SW 1271 (cell line): ENCODE measurements at regions not wholly inside any gene's neighbourhood (a gene's known extent, or its start where the extent isn't known, plus 50 kb on each side); places are given as distances from the start of the nearest gene placed in this dataset.
"Not testable (repeated sequence)": the region's sequence is repeated elsewhere in the genome, so short reads cannot be mapped to it uniquely, and the experiment has no call there.

Source experiments
- DNase-seq, 2 experiments: peaks; one replicate each; lab custom pipeline; 2025; lab: John Stamatoyannopoulos, UW

DNA sequence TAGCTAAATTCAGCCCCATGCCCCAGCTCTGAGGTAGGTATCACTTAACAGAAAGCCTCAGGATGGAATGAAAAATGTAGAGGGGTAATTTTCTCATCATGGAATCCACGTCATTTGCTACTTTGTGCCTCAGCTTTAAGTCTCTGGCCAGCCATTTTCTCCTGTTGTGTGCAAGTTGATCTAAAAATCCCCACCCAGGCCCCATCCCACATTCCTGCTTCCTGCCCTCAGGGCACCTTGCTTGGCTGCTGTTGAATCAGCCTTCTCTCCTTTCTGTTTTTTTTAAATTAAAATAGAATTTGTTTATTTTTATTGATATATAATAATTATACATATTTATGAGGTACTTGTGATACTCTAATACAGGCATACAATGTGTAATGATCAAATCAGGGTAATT is 179.9 kb upstream of the TSHZ3 start:
- no peak for DNase-seq

- DNase-seq = no peak
Observed at GRCh38 chr19:31530781-31531180, 181.5 kb upstream of the TSHZ3 start.

GRCh38 chr19:31531326-31531725 is 182.1 kb upstream of the TSHZ3 start:
- no peak for DNase-seq

DNA sequence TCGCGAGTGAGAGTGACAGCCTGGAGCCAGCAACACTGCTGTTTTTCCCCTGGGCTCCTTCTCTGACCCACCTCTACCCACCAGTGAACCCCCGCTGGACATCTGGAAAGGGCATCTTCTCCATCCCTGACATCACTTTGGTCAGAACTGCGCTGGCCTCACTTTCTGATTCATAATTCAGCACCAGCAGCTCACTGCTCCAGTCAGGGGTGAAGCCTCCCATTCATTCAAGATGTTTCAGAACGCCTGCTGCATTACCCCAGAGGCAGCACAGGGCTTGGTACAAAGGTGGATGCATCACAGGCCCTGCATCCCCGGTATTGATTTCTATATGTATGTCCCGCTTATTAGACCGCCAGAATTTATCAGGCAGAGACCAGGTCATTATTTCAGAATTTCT is 182.8 kb upstream of the TSHZ3 start:
- DNase-seq = no peak

DNA sequence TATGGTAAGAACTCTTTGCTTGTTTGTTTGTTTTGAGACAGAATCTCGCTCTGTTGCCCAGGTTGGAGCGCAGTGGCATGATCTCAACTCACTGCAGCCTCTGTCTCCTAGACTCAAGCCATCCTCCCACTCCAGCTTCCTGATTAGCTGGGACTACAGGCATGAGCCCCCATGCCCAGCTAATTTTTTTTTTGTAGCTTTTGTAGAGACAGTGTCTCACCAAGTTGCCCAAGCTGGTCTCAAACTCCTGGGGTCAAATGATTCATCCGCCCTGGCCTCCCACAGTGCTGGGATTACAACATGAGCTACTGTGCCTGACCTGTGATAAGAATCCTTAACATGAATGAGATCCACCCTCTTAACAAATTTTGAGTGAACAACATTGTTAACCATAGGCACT is 183.9 kb upstream of the TSHZ3 start:
- no peak for DNase-seq

GRCh38 chr19:31534231-31534630 is 185.0 kb upstream of the TSHZ3 start:
- no peak for DNase-seq

GRCh38 chr19:31534786-31535657 is 185.8 kb upstream of the TSHZ3 start:
- DNase-seq = no peak

- no peak for DNase-seq
Observed at GRCh38 chr19:31535691-31536460, 186.6 kb upstream of the TSHZ3 start.

- no peak for DNase-seq
Observed at GRCh38 chr19:31537136-31537535, 187.9 kb upstream of the TSHZ3 start.

- DNase-seq = not testable (repeated sequence)
Observed at GRCh38 chr19:31537902-31538301, 188.7 kb upstream of the TSHZ3 start.

DNA sequence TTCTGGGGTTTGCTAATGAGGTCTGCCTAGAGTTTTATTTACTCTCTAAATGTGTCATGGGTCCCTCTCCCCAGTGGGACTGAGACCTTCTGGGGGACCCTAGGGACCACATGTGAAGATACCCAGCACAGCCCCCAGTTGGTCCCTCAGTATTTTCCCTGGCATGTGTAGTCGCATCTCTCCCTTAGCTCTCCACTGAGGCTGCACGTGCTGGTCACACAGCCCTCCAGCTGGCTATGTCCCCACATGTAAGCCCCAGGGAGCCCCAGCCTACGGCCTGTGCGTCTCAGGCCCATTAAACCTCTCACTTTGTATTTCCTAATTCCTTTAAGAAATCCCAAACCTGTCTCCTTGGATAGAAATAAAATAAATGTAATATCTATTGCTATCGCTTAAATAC is 189.6 kb upstream of the TSHZ3 start:
- no peak for DNase-seq

- no peak for DNase-seq
Observed at GRCh38 chr19:31539386-31539785, 190.2 kb upstream of the TSHZ3 start.

DNA sequence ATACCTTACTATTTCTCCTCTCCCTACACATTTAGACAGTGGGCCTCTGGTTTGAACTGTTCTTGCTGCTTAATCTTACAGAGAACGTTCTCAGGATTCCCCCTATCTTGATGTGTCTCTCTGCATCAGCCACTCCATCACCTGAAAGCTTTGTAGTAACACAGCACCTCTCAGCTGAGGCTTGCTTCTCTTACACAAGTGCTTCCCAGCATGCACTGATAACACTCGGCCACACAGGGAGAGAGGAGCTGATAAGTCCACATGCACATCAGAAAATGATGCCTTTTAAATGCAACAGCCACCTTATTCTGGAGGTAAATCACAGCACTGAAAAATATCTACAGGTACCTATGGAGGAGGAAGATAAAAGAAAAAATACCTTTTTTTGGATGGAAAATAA is 192.2 kb upstream of the TSHZ3 start:
- DNase-seq = no peak

DNA sequence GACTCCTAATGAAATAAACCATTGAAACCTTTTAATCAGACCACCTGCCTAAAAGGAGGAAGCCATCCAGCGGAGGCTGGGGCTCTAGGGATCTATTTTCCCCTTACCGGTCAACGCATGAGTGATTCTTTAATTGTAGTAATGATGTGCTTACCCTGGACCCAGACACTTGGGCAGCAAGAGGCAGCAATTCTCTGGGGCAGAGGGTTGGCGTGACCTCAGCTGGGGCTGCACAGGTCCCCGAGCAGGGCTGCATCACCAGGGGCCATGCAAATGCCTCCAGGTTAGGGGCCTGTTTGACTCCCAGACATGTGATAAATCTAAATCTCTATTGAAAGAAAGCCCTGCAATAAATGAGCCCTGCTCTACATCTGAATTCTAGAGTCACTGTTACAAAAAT is 194.2 kb upstream of the TSHZ3 start:
- no peak for DNase-seq

GRCh38 chr19:31545777-31546176 is 196.5 kb upstream of the TSHZ3 start:
- no peak for DNase-seq

DNA sequence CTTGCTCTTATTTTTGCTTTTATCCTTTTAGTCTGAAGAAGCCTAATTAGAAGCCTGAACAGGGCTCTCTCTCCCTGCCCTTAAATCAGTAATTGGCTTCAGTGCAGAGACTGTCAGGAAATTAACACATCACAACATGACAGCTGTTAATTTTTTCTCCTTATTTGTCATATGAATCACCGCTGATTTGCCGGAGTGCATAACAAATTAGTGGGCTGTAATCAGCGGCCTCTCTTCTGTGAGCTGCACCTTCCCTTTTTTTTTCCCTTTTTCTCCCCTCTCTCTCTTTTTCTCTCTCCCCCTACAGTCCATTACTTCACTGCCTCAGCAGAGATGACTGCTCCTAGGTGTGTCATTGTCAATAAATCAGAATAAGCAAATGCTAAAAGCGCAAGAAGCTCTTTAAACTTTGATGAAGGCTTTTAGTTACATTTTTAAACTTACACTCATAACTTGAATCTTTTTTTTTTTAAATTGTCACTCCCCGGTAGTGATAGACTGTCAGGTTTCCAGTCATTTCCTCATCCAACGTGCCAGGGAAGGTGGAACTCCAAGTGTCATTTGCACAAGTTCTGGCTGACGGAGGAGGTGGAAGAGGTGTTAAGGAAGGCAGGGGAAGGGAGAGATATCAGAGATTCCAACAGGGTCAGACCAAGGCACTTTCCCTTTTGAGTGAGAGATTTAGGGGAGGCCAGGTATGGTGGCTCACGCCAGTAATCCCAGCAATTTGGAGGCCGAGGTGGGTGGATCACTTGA is 197.1 kb upstream of the TSHZ3 start:
- DNase-seq = no peak

GRCh38 chr19:31548941-31549340 is 199.7 kb upstream of the TSHZ3 start:
- peak in 1 of 2 experiments; percentile 7 for DNase-seq

DNA sequence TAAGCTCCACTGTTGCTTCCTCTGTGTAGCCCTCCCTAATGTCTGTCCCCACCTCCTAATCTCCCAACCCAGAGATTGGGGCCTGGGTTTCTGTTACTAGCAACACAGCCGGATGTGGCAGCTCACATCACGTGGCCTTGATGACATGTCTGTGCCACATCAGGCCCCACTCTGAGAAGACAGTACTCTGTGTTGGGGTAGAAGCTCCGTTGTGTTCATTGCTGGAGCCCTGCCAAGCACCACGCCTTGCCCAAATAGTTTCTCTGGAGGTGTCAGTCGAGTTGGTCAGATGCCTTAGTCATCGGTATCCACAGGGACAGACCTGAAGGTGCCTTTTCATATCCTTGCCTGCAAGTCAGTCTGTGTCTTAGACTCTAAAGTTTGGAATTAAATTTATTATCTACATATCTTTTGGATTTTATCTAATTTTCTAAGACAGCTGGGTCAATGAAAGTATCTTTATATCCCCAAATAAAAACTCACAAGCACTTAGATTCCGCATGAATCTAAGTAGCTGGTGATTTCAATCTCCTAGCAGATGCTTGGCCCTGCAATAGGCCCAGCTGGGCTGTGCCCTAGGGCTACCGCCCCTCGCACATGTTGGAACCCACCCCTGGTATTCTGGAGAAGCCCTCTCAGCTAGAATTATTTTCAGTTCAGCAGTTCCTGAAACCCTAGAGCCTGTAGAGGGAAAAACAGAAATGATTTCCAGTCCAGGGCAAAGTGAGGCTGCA is 204.0 kb upstream of the TSHZ3 start:
- no peak for DNase-seq

DNA sequence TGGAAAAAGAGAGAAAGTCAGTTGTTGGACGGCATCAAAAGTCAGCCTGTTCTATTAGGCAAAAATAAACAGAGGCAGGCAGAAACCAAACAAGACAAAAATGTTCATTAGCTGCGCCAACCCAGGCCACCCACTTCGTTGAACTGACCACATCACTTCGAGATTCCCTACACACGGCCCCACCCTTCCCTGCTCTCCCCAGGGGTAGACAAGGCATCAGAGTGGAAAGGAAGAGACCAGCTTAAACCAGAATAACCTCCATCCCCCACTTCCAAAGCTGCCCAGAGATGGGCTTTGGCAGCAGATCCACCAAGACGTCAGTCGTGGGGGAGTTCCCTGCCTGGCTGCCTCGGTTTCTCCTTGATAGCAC is 204.6 kb upstream of the TSHZ3 start:
- no peak for DNase-seq

DNA sequence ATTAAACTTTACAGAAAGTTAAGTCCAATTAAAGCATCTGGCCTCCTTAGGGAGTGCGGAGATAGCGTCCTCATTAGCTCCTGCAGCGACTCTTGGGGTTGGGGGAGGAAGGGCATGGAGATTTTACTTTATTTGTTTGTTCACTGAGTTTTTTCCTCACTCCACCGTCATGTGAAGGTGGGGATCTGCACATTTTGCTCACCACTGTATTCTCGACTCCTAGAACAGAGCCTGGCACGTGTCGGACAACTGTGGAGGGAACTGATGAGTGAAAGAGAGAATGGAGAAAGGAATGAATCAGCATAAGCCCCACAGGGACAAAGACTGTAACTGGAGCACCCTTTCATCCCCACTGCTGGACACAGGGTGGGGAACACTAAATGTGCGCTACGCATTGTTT is 205.1 kb upstream of the TSHZ3 start:
- no peak for DNase-seq

DNA sequence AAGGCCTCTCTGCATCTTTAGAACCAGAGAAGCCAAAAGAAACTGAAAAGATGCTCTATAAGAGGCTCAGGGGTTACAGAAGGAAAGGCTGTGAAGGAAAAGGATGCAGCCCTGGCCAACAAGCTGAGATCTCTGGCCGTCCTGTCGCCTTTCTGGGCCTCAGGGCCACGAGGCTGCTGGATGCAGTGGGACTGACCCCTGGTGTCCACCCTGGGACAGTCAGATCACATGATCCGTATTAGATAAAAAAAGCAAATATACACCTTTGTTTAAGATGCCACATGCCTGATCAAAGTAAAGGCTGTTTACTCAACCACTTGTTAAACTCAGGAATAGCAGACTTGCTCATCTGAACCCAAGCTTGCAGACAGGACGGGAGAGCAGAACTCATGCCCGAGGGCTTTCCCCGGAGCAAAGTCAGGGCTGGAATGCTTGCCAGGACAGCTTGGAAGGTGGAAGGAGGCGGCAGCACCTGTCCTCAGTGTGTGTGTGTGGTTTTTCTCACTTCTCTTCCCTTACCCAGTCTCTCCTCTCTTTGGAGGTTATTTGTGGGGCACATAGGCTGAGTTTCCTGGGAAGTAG is 206.5 kb upstream of the TSHZ3 start:
- DNase-seq = no peak

GRCh38 chr19:31559494-31559893 is 210.3 kb upstream of the TSHZ3 start:
- DNase-seq = no peak
